Urinary bladder (tissue), 3 donors: ENCODE measurements at regions not wholly inside any gene's neighbourhood (a gene's known extent, or its start where the extent isn't known, plus 50 kb on each side); places are given as distances from the start of the nearest gene placed in this dataset.

Experiments
- DNase-seq: peaks from one replicate; pipeline ENCODE4 v3.0.0-alpha.2; 2015; ENCODE audit errors: extremely low spot score
- H3K27ac ChIP-seq: one replicate; pipeline ENCODE4 v1.5.1; 2013; ENCODE audit warnings: low read depth, mild to moderate bottlenecking, moderate library complexity
- H3K36me3 ChIP-seq: one replicate; pipeline ENCODE4 v1.6.1; 2013; ENCODE audit warnings: mild to moderate bottlenecking, moderate library complexity; ENCODE audit not compliant: insufficient read depth
- H3K4me1 ChIP-seq: one replicate; pipeline ENCODE4 v1.6.1; 2013; ENCODE audit warnings: mild to moderate bottlenecking, moderate library complexity; ENCODE audit not compliant: insufficient read depth
- H3K4me3 ChIP-seq: one replicate; pipeline ENCODE4 v1.5.1; 2013; ENCODE audit warnings: low read depth, low read length
- WGBS: extraction: QIAGEN DNeasy Blood & Tissue Kit; methylation state at CpG from one replicate; pipeline ENCODE4 v1.1.7; 2013; 5-methylcytosine and 5-hydroxymethylcytosine counted together
- donor health status: healthy with polysubstance abuse.
- donor health status: healthy.

DNA sequence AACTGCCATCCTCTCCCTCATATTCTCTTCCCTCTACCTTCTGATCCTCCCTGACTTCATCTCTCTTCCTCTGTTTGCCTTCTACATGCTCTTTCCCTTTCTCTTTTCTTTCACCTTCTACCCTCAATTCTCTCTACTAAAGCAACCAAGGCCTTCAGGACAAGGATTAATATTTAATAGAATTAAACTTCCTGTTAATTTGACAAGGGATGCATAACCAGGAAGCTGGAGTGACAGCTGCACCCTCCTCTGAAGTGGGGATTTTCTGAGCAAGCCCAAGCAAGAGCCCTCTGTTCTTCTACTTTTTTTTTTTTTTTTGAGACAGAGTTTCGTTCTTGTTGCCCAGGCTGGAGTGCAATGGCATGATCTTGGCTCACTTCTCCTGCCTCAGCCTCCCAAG is 63.4 kb upstream of the MED4 start:
- Histone ChIP-seq H3K4me1 (no peaks in the 10 kb centered on the region), H3K4me3 (no peak overlapping the region), H3K36me3 (no peaks in the 10 kb centered on the region), H3K27ac (no peak overlapping the region)
- WGBS = 74% methylated on average over 1 of the region's 1 CpG
- DNase-seq = no peak

DNA sequence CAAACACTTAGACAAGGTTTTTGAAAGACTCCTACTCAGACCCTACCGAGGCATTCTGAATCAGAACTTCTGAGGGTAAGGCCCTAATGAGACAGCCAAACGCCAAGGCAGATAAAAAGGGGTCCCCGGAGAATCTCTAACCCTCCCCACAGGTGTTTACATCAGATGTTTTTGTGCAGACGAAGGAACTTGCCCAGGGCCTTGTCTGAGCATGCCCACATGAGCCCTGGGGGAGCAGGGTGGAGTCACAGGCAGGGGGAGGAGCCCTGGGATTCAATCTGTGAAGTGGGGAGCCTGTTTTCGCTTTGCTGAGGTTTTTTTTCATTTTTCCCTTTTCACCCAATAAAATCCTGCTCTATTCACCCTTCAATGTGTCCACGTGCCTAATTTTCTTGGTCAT is 61.6 kb upstream of the MED4 start:
- 71% methylated on average over 6 of the region's 6 CpGs for WGBS

GRCh38 chr13:48155848-48156247 is 60.9 kb upstream of the MED4 start:
- DNase-seq = no peak
- no peak overlapping the region for H3K4me3 ChIP-seq
- peak overlapping the region; percentile 16 for H3K27ac ChIP-seq
- WGBS = 64% methylated on average over 2 of the region's 2 CpGs
- no peaks in the 10 kb centered on the region for H3K4me1 ChIP-seq
- H3K36me3 ChIP-seq = no peaks in the 10 kb centered on the region

More for the DNA sequence above, 61.6 kb upstream of the MED4 start:
- no peak for DNase-seq
- Histone ChIP-seq H3K4me3 (no peak overlapping the region), H3K27ac (peak overlapping the region; percentile 48), H3K36me3 (no peaks in the 10 kb centered on the region), H3K4me1 (no peaks in the 10 kb centered on the region)

DNA sequence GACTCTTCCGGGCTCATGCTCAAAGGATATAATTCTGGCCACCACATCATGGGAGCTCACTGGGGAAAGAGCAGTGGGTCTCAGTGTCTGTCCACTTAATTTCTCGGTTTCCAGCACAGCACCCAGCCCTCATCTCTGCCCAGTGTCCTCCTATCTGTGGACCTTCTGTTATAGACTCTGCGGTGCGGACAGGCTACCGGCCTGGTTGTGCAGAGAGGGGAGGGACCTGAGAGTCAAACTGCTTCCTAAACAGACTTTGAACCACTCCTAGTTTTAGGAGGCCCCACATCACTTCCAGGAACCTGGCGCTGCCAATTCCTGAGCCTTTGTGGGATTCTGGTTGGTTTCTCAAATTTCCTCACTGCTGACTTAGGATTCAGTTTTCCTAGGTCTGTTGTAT is 59.8 kb upstream of the MED4 start:
- WGBS = 90% methylated on average over 6 of the region's 6 CpGs
- no peaks in the 10 kb centered on the region for H3K4me1 ChIP-seq
- no peak overlapping the region for H3K4me3 ChIP-seq
- no peak for DNase-seq
- no peaks in the 10 kb centered on the region for H3K36me3 ChIP-seq
- H3K27ac ChIP-seq = no peak overlapping the region

GRCh38 chr13:48153186-48153585 is 58.3 kb upstream of the MED4 start:
- WGBS = 77% methylated on average over 3 of the region's 3 CpGs
- Histone ChIP-seq H3K27ac (no peak overlapping the region), H3K4me1 (no peaks in the 10 kb centered on the region), H3K36me3 (no peaks in the 10 kb centered on the region), H3K4me3 (no peak overlapping the region)
- no peak for DNase-seq

DNA sequence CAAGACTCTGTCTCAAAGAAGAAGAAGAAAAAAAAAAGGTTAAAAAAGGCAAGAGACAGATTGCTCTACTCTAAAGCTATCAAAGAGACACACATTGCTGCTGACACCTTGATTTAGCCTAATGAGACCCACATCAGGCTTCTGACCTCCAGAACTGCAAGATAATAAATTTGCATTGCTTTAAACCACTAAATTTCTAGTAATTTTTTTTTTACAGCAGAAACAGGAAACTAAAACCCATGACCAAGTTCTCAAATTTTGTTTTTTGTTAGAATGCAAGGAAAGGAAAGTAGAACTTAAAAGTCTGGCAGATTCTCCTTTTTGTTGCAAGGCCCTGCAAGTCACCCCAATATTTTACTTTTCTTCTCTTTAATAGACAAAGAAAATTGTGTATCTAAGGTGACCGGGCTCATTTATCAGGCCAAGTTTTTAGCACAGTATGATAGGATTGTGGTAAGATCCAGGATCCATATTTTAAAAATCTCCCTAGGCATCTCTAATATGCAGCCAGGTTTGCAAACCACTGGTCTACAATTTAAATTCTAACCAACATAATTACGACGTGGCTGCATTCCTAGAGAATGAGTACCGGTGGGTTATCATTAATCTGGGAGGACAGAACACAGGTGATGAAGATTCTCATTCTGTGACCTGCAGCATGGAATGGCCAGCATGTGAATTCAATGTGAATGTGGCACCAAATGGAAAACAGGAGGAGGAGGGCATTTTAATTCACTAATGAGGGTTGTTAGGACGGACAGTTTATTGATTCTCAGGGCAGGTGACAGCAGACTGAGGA is 56.7 kb upstream of the MED4 start:
- H3K36me3 ChIP-seq = no peaks in the 10 kb centered on the region
- 57% methylated on average over 5 of the region's 5 CpGs for WGBS
- no peak overlapping the region for H3K27ac ChIP-seq
- no peaks in the 10 kb centered on the region for H3K4me1 ChIP-seq
- no peak overlapping the region for H3K4me3 ChIP-seq
- no peak for DNase-seq

DNA sequence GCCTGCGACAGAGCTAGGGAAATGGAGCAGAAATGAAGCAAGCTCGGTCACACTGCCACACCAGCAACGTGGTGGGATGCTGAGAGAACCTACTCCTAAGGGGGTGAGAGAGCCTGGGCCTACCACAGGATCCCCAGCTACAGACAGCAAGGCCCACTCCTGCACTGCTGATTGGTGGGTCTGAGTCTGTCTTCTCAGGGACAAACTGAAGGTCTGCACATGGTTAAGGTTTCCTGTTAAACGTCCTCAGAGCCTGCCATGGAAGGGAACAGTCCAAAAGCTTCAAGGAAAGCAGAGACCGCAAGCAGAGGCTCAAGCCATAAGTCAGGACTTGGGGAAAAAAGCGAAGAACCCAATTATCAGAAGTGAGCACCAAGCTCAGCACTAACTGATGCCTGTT is 53.5 kb upstream of the MED4 start:
- no peak overlapping the region for H3K4me3 ChIP-seq

GRCh38 chr13:48146636-48147035 is 51.7 kb upstream of the MED4 start:
- 93% methylated on average over 2 of the region's 2 CpGs for WGBS

More for the DNA sequence above, 53.5 kb upstream of the MED4 start:
- H3K36me3 ChIP-seq = no peaks in the 10 kb centered on the region
- WGBS = 78% methylated on average over 6 of the region's 6 CpGs
- H3K4me1 ChIP-seq = no peaks in the 10 kb centered on the region
- no peak for DNase-seq
- no peak overlapping the region for H3K27ac ChIP-seq

DNA sequence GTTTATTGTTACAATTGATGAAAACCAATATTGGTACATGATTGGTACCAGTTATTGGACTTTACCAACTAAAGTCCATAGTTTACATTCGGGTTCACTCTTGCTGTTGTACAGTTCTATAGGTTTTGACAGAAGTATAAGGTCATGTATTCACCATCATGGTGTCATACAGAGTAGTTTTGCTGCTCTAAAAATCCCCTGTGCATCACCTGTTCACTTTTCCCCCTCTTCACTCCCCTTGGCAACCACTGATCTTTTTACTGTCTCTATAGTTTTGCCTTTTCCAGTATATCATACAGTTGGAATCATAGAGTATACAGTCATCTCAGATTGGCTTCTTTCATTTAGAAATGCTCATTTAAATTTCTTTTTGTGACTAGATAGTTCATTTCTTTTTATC is 51.2 kb upstream of the MED4 start:
- no peak overlapping the region for H3K27ac ChIP-seq
- no peaks in the 10 kb centered on the region for H3K4me1 ChIP-seq
- 91% methylated on average over 1 of the region's 1 CpG for WGBS
- DNase-seq = no peak
- H3K4me3 ChIP-seq = no peak overlapping the region
- H3K36me3 ChIP-seq = no peaks in the 10 kb centered on the region

More at GRCh38 chr13:48146636-48147035, 51.7 kb upstream of the MED4 start:
- Histone ChIP-seq H3K27ac (no peak overlapping the region), H3K36me3 (no peaks in the 10 kb centered on the region), H3K4me3 (no peak overlapping the region), H3K4me1 (no peaks in the 10 kb centered on the region)
- DNase-seq = no peak
